Endothelial cell of umbilical vein (primary cell): ENCODE measurements at regions not wholly inside any gene's neighbourhood (a gene's known extent, or its start where the extent isn't known, plus 50 kb on each side); places are given as distances from the start of the nearest gene placed in this dataset.

ENCODE experiments used
- BruUV-seq: library from RNA; stranded (reverse); fragments of 400-500 nt; replicated peaks from 2 replicates; lab custom pipeline; 2021; lab: Mats Ljungman, UMichigan
- CTCF ChIA-PET: fragments of 300-600, 350-600 bp; sonication (Branson Sonifier 250); formaldehyde crosslinking; loops from one replicate; lab custom pipeline; 2021; ENCODE audit warnings: antibody characterized with exemption, inconsistent platforms; lab: Charles Lee
- POLR2A ChIA-PET: fragments of 300-600, 350-600 bp; sonication (Branson Sonifier 250); formaldehyde crosslinking; loops from one replicate; lab custom pipeline; 2021; ENCODE audit warnings: antibody characterized with exemption, inconsistent platforms; lab: Charles Lee
- DNase-seq: peaks from one replicate; pipeline ENCODE4 v3.0.0-alpha.2; 2011; ENCODE audit warnings: low read depth, low spot score
- FAIRE-seq: peaks from 2 replicates; lab custom pipeline; 2011; peaks lifted over from hg19 to GRCh38; lab: Jason Lieb, UNC
- H2AFZ ChIP-seq: 2 replicates; pipeline ENCODE4 v1.6.0; 2012; ENCODE audit warnings: low read depth, low read length, control low read depth, inconsistent platforms
- H3K27ac ChIP-seq: 2 replicates; pipeline ENCODE4 v1.5.1; 2011; ENCODE audit warnings: low read depth, mild to moderate bottlenecking, control low read depth, low read length, moderate library complexity; ENCODE audit not compliant: insufficient read depth
- H3K27me3 ChIP-seq, 2 experiments: 2 replicates each; pipeline versions ENCODE4 v1.6.0 to v1.6.1; 2011; ENCODE audit warnings: low read length in 2 of 2, mixed read lengths in 1 of 2; ENCODE audit not compliant: control insufficient read depth in 2 of 2, insufficient read depth in 2 of 2
- H3K36me3 ChIP-seq, 2 experiments: 2 replicates in 1 of 2; 3 replicates in 1 of 2; pipeline ENCODE4 v1.5.1; 2011; ENCODE audit warnings: low read length in 2 of 2, mild to moderate bottlenecking in 1 of 2, moderate library complexity in 1 of 2; ENCODE audit not compliant: control insufficient read depth in 2 of 2, insufficient read depth in 2 of 2; ENCODE audit errors: extremely low read depth in 1 of 2
- H3K4me1 ChIP-seq: 3 replicates; pipeline ENCODE4 v1.5.1; 2011; ENCODE audit warnings: mild to moderate bottlenecking, low read length; ENCODE audit not compliant: control insufficient read depth, insufficient read depth; ENCODE audit errors: extremely low read depth
- H3K4me2 ChIP-seq: 2 replicates; pipeline ENCODE4 v1.6.1; 2011; ENCODE audit warnings: low read length, control low read depth, mixed read lengths; ENCODE audit not compliant: insufficient read depth
- H3K4me3 ChIP-seq, 3 experiments: fragments of 200-600 bp in 1 of 3; sonication (generic), shearing (Covaris generic) in 1 of 3; replicated peaks in 1 of 3; 2 replicates each; pipeline ENCODE4 v1.5.1; 2011 to 2016; ENCODE audit warnings: control low read depth in 3 of 3, low read length in 3 of 3, mild to moderate bottlenecking in 2 of 3, inconsistent platforms in 1 of 3, low read depth in 1 of 3, moderate library complexity in 1 of 3; ENCODE audit not compliant: insufficient read depth in 1 of 3
- H3K79me2 ChIP-seq: 2 replicates; pipeline ENCODE4 v1.6.0; 2012; ENCODE audit warnings: low read length, inconsistent platforms; ENCODE audit not compliant: control insufficient read depth, insufficient read depth
- H3K9ac ChIP-seq: replicated peaks from 2 replicates; pipeline ENCODE3; 2011; ENCODE audit warnings: low read length, control low read depth; ENCODE audit not compliant: insufficient read depth; ENCODE audit errors: extremely low read depth
- H3K9me1 ChIP-seq: replicated peaks from 3 replicates; pipeline ENCODE4 v1.6.0; 2011; ENCODE audit warnings: mild to moderate bottlenecking, low read length; ENCODE audit not compliant: control insufficient read depth, insufficient read depth; ENCODE audit errors: extremely low read depth
- H3K9me3 ChIP-seq: replicated peaks from 2 replicates; pipeline ENCODE4 v1.5.1; 2012; ENCODE audit warnings: low read length, inconsistent platforms; ENCODE audit not compliant: control insufficient read depth, insufficient read depth
- H4K20me1 ChIP-seq: replicated peaks from 2 replicates; pipeline ENCODE3; 2011; ENCODE audit warnings: mild to moderate bottlenecking, low read length; ENCODE audit not compliant: control insufficient read depth, insufficient read depth; ENCODE audit errors: extremely low read depth
- FOS ChIP-seq: IDR thresholded peaks from 2 replicates; pipeline ENCODE4 v1.6.1; 2011; ENCODE audit warnings: mild to moderate bottlenecking, low read length, moderate library complexity, borderline replicate concordance; ENCODE audit not compliant: insufficient read depth
- GATA2 ChIP-seq: IDR thresholded peaks from 2 replicates; pipeline ENCODE4 v1.7.0; 2011; ENCODE audit warnings: low read depth, mild to moderate bottlenecking, moderate library complexity, mixed read lengths, low read length; ENCODE audit not compliant: insufficient read length, insufficient read depth
- MAX ChIP-seq: IDR thresholded peaks from 2 replicates; pipeline ENCODE4 v1.6.1; 2011; ENCODE audit not compliant: insufficient read depth, insufficient read length
- MYC ChIP-seq: IDR thresholded peaks from one replicate; pipeline ENCODE4 v1.6.1; 2011; ENCODE audit warnings: mild to moderate bottlenecking, low read depth, low read length
- POLR2A ChIP-seq: IDR thresholded peaks from 2 replicates; pipeline ENCODE4 v1.6.1; 2012; ENCODE audit warnings: low read depth, mild to moderate bottlenecking, control low read depth, low read length
- POLR2AphosphoS5 ChIP-seq: IDR thresholded peaks from 2 replicates; pipeline ENCODE4 v1.6.1; 2012; ENCODE audit warnings: low read depth, mild to moderate bottlenecking, control low read depth, low read length, moderate library complexity; ENCODE audit not compliant: insufficient read depth
- dilution Hi-C: fragments of 300-500 bp; cut with MboI; formaldehyde crosslinking; loops from one replicate; pipeline ENCODE4 v1.15.0; 2019; ENCODE audit warnings: low sequenced_read_pairs; ENCODE audit not compliant: extremely low pct_ligation_motif_present
- intact Hi-C: fragments of 100-400 bp; cut with micrococcal nuclease; formaldehyde crosslinking; loops from one replicate; pipeline ENCODE4 v1.10.0; 2022
- TF ChIP-seq, protein P1 (sequence below), 2 donors: IDR thresholded peaks; 1 replicate in 1 of 2; 2 replicates in 1 of 2; pipeline ENCODE4 v1.5.1; 2011; ENCODE audit warnings: low read length in 2 of 2, mild to moderate bottlenecking in 2 of 2, moderate library complexity in 2 of 2, control low read depth in 1 of 2, inconsistent platforms in 1 of 2, low read depth in 1 of 2; ENCODE audit not compliant: insufficient read depth in 1 of 2; ENCODE audit errors: extremely low read depth in 1 of 2

- CTCF ChIA-PET, result no interaction called here
- no TSS peak for BruUV-seq
- POLR2A ChIA-PET, result no interaction called here
Measured at GRCh38 chr2:60118917-60119316, 434.5 kb downstream of the BCL11A start.

More at GRCh38 chr2:60118917-60119316, 434.5 kb downstream of the BCL11A start:
- TF ChIP-seq, protein P1, sequence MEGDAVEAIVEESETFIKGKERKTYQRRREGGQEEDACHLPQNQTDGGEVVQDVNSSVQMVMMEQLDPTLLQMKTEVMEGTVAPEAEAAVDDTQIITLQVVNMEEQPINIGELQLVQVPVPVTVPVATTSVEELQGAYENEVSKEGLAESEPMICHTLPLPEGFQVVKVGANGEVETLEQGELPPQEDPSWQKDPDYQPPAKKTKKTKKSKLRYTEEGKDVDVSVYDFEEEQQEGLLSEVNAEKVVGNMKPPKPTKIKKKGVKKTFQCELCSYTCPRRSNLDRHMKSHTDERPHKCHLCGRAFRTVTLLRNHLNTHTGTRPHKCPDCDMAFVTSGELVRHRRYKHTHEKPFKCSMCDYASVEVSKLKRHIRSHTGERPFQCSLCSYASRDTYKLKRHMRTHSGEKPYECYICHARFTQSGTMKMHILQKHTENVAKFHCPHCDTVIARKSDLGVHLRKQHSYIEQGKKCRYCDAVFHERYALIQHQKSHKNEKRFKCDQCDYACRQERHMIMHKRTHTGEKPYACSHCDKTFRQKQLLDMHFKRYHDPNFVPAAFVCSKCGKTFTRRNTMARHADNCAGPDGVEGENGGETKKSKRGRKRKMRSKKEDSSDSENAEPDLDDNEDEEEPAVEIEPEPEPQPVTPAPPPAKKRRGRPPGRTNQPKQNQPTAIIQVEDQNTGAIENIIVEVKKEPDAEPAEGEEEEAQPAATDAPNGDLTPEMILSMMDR (IDR thresholded peaks at IDR 0.05; ENCODE audit: extremely low read depth in 1 of 2, insufficient read depth in 1 of 2, low read depth in 1 of 2, low read length in 2 of 2), result no peak
- TF ChIP-seq GATA2, result no peak
- TF ChIP-seq MAX, result no peak
- TF ChIP-seq MYC, result no peak
- TF ChIP-seq POLR2AphosphoS5, result no peak
- no peak for TF ChIP-seq POLR2A
- no peak for TF ChIP-seq FOS
- Histone ChIP-seq H2AFZ (no peak overlapping the region), H3K4me3 (no peak overlapping the region), H3K4me2 (no peak overlapping the region), H3K79me2 (no peaks in the 10 kb centered on the region), H3K27ac (no peak overlapping the region), H3K27me3 (no peaks in the 10 kb centered on the region), H3K9ac (no peak overlapping the region), H3K36me3 (no peaks in the 10 kb centered on the region), H3K9me1 (no peaks in the 10 kb centered on the region), H4K20me1 (no peaks in the 10 kb centered on the region), H3K9me3 (peaks cover 8% of the 10 kb centered on the region), H3K4me1 (no peaks in the 10 kb centered on the region)
- DNase-seq (no peak), FAIRE-seq (no peak)
- dilution Hi-C loops, result no loop called here
- intact Hi-C loops, result no loop called here
